H9 (cell line): ENCODE measurements at regions not wholly inside any gene's neighbourhood (a gene's known extent, or its start where the extent isn't known, plus 50 kb on each side); places are given as distances from the start of the nearest gene placed in this dataset.

Source experiments
- DNase-seq: peaks from one replicate; pipeline ENCODE4 v3.0.0-alpha.2; 2017
- H2AFZ ChIP-seq: one replicate; pipeline ENCODE4 v1.6.1; 2013; ENCODE audit warnings: mild to moderate bottlenecking, low read length, control low read depth, moderate library complexity
- H2AK5ac ChIP-seq: 2 replicates; pipeline ENCODE4 v1.6.1; 2013; ENCODE audit warnings: low read length, control low read depth, mixed read lengths; ENCODE audit not compliant: insufficient read length
- H2BK120ac ChIP-seq: one replicate; pipeline ENCODE4 v1.6.1; 2013; ENCODE audit warnings: low read depth, mild to moderate bottlenecking, low read length, control low read depth, inconsistent platforms; ENCODE audit not compliant: poor library complexity, severe bottlenecking
- H2BK12ac ChIP-seq: 2 replicates; pipeline ENCODE4 v1.6.1; 2013; ENCODE audit warnings: low read length, control low read depth, mixed read lengths, low read depth; ENCODE audit not compliant: insufficient read length
- H2BK15ac ChIP-seq: 2 replicates; pipeline ENCODE4 v1.6.1; 2013; ENCODE audit warnings: low read depth, low read length, control low read depth
- H2BK20ac ChIP-seq: one replicate; pipeline ENCODE4 v1.6.1; 2013; ENCODE audit warnings: low read depth, mild to moderate bottlenecking, low read length, control low read depth, inconsistent platforms; ENCODE audit not compliant: poor library complexity, severe bottlenecking
- H2BK5ac ChIP-seq: 2 replicates; pipeline ENCODE4 v1.6.1; 2013; ENCODE audit warnings: low read length, control low read depth, mixed read lengths; ENCODE audit not compliant: insufficient read length
- H3K14ac ChIP-seq: 2 replicates; pipeline ENCODE4 v1.6.1; 2013; ENCODE audit warnings: low read length, control low read depth; ENCODE audit not compliant: insufficient read depth
- H3K18ac ChIP-seq: 2 replicates; pipeline ENCODE4 v1.6.1; 2013; ENCODE audit warnings: low read depth, mild to moderate bottlenecking, mixed read lengths, low read length, control low read depth; ENCODE audit not compliant: insufficient read length
- H3K23ac ChIP-seq: 2 replicates; pipeline ENCODE4 v1.6.1; 2013; ENCODE audit warnings: low read length, control low read depth, mixed read lengths, low read depth; ENCODE audit not compliant: insufficient read length
- H3K23me2 ChIP-seq: 2 replicates; pipeline ENCODE4 v1.6.1; 2013; ENCODE audit warnings: low read depth, mild to moderate bottlenecking, mixed read lengths, low read length, control low read depth; ENCODE audit not compliant: insufficient read length, poor library complexity, severe bottlenecking
- H3K27ac ChIP-seq: 2 replicates; pipeline ENCODE4 v1.5.1; 2013; ENCODE audit warnings: low read length, control low read depth, mixed read lengths, low read depth; ENCODE audit not compliant: insufficient read length
- H3K27me3 ChIP-seq: 2 replicates; pipeline ENCODE4 v1.6.1; 2013; ENCODE audit warnings: low read length, control low read depth, inconsistent platforms; ENCODE audit not compliant: insufficient read depth
- H3K4ac ChIP-seq: 2 replicates; pipeline ENCODE4 v1.6.1; 2013; ENCODE audit warnings: low read depth, mild to moderate bottlenecking, control low read depth, inconsistent platforms, low read length, moderate library complexity
- H3K4me1 ChIP-seq: 2 replicates; pipeline ENCODE4 v1.6.1; 2013; ENCODE audit warnings: low read length, control low read depth, inconsistent platforms; ENCODE audit not compliant: insufficient read depth
- H3K4me2 ChIP-seq: 2 replicates; pipeline ENCODE4 v1.6.1; 2013; ENCODE audit warnings: low read length, control low read depth, mixed read lengths; ENCODE audit not compliant: insufficient read length, insufficient read depth
- H3K56ac ChIP-seq: 2 replicates; pipeline ENCODE4 v1.6.1; 2013; ENCODE audit warnings: low read depth, mild to moderate bottlenecking, mixed read lengths, low read length, control low read depth; ENCODE audit not compliant: insufficient read length
- H3K79me1 ChIP-seq: 2 replicates; pipeline ENCODE4 v1.6.1; 2013; ENCODE audit warnings: low read depth, mild to moderate bottlenecking, moderate library complexity, low read length, control low read depth, inconsistent platforms; ENCODE audit not compliant: insufficient read depth, poor library complexity, severe bottlenecking
- H3K79me2 ChIP-seq: 2 replicates; pipeline ENCODE4 v1.6.1; 2013; ENCODE audit warnings: low read length, control low read depth, inconsistent platforms; ENCODE audit not compliant: insufficient read depth
- H3K9ac ChIP-seq: 2 replicates; pipeline ENCODE4 v1.6.1; 2013; ENCODE audit warnings: low read length, control low read depth, mixed read lengths; ENCODE audit not compliant: insufficient read length; ENCODE audit errors: extremely low read depth
- H3K9me3 ChIP-seq: one replicate; pipeline ENCODE4 v1.6.1; 2013; ENCODE audit warnings: low read depth, low read length, inconsistent platforms; ENCODE audit not compliant: control insufficient read depth
- H3T11ph ChIP-seq: one replicate; pipeline ENCODE4 v1.6.1; 2013; ENCODE audit warnings: mild to moderate bottlenecking, low read length, control low read depth, inconsistent platforms
- H4K20me1 ChIP-seq: one replicate; pipeline ENCODE4 v1.6.1; 2013; ENCODE audit not compliant: control insufficient read depth, insufficient read length, insufficient read depth
- H4K5ac ChIP-seq: 2 replicates; pipeline ENCODE4 v1.6.1; 2013; ENCODE audit warnings: low read depth, mild to moderate bottlenecking, mixed read lengths, low read length, control low read depth; ENCODE audit not compliant: insufficient read length
- H4K8ac ChIP-seq: replicated peaks from 2 replicates; pipeline ENCODE4 v1.6.1; 2013; ENCODE audit warnings: low read length, control low read depth, mixed read lengths, low read depth; ENCODE audit not compliant: insufficient read length
- H4K91ac ChIP-seq: 2 replicates; pipeline ENCODE4 v1.6.1; 2013; ENCODE audit warnings: low read depth, mild to moderate bottlenecking, moderate library complexity, mixed read lengths, low read length, control low read depth; ENCODE audit not compliant: insufficient read length
- H3K27ac Mint-ChIP-seq, 3 experiments: 2 replicates in 2 of 3; 3 replicates in 1 of 3; pipeline ENCODE4 v1.8.0; 2020 to 2021; ENCODE audit warnings: mixed read lengths in 3 of 3, mild to moderate bottlenecking in 1 of 3, moderate library complexity in 1 of 3
- H3K27me3 Mint-ChIP-seq: 2 replicates; pipeline ENCODE4 v1.8.0; 2021; ENCODE audit warnings: low read depth, mild to moderate bottlenecking, moderate library complexity, mixed read lengths
- H3K36me3 Mint-ChIP-seq, 3 experiments: 2 replicates in 2 of 3; 3 replicates in 1 of 3; pipeline ENCODE4 v1.8.0; 2020 to 2021; ENCODE audit warnings: low read depth in 3 of 3, mixed read lengths in 3 of 3; ENCODE audit not compliant: insufficient read depth in 1 of 3
- H3K4me1 Mint-ChIP-seq, 2 experiments: 2 replicates each; pipeline ENCODE4 v1.8.0; 2020; ENCODE audit warnings: mixed read lengths in 2 of 2
- H3K4me3 Mint-ChIP-seq, 2 experiments: 2 replicates in 1 of 2; 3 replicates in 1 of 2; pipeline ENCODE4 v1.8.0; 2020 to 2021; ENCODE audit warnings: mild to moderate bottlenecking in 2 of 2, mixed read lengths in 2 of 2, moderate library complexity in 1 of 2
- H3K9me3 Mint-ChIP-seq, 2 experiments: 2 replicates in 1 of 2; 3 replicates in 1 of 2; pipeline ENCODE4 v1.8.0; 2020; ENCODE audit warnings: mild to moderate bottlenecking in 2 of 2, mixed read lengths in 2 of 2, moderate library complexity in 1 of 2
- WGBS: extraction: QIAGEN DNeasy Blood & Tissue Kit; methylation state at CpG from one replicate; pipeline ENCODE4 v1.1.7; 2013; ENCODE audit warnings: missing lambda C conversion rate, low lambda C conversion rate, mixed read lengths; ENCODE audit not compliant: insufficient read length; ENCODE audit errors: extremely low coverage; 5-methylcytosine and 5-hydroxymethylcytosine counted together
- TF ChIP-seq, protein P1 (sequence below): fragments of 200-600 bp; sonication (generic); conservative IDR thresholded peaks from 3 replicates; pipeline ENCODE4 v1.8.0; 2021; ENCODE audit warnings: antibody characterized with exemption, mild to moderate bottlenecking

DNA sequence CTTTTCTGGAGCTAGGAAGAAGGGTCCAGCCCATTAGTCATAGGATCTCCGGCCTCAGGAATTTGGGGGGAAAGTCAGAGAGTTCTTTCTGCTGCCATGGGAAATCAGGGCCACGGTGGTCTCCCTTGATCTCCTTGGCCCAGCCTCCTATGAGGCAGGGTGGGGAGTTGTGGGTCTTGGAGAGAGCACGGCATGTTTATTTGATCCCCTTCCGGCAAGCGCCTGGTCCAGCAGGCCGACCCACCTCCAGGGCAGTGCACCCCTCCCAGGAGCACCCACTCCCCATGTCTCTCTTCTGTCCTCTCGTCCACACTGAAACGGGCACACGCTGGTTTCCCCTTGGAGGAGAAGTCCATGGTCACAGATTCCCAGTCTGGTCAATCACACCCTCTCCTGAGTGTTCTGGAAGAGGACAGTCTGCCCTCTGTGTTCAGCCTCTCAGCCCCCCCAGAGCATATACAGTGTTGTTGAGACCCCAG is 464.6 kb upstream of the HS6ST1 start:
- Histone ChIP-seq H2AFZ (no peak overlapping the region), H2BK15ac (no peak overlapping the region), H3K23ac (no peak overlapping the region), H3K9me3 (no peaks in the 10 kb centered on the region), H3K14ac (no peak overlapping the region; the same call in 1 of the 2 replicates), H3T11ph (no peak overlapping the region), H3K9ac (no peak overlapping the region), H2AK5ac (no peak overlapping the region), H4K91ac (no peak overlapping the region), H3K56ac (no peak overlapping the region), H3K4ac (no peak overlapping the region), H2BK120ac (no peak overlapping the region), H3K23me2 (no peaks in the 10 kb centered on the region), H4K8ac (no peak overlapping the region), H3K79me1 (no peaks in the 10 kb centered on the region), H2BK5ac (no peak overlapping the region), H3K27me3 (no peaks in the 10 kb centered on the region), H4K20me1 (no peaks in the 10 kb centered on the region), H3K27ac (no peak overlapping the region), H2BK12ac (no peak overlapping the region), H3K4me1 (no peaks in the 10 kb centered on the region; the same call in 1 of the 2 replicates), H4K5ac (no peak overlapping the region), H2BK20ac (no peak overlapping the region), H3K4me2 (no peak overlapping the region), H3K18ac (no peak overlapping the region), H3K79me2 (no peaks in the 10 kb centered on the region)
- peak; percentile 10 for DNase-seq
- H3K4me3 Mint-ChIP-seq = no peak overlapping the region
- peaks cover 20% of the 10 kb centered on the region in 2 experiments for H3K4me1 Mint-ChIP-seq
- peaks cover under 1% of the 10 kb centered on the region in 2 experiments; a peak in 2 of 5 replicates for H3K9me3 Mint-ChIP-seq
- H3K27me3 Mint-ChIP-seq = peaks cover 4% of the 10 kb centered on the region; the same call in 1 of the 2 replicates
- H3K36me3 Mint-ChIP-seq = peaks cover 0 to under 1% (median 0%) of the 10 kb centered on the region in 3 experiments; a peak in 2 of 7 replicates
- no CpG with 5 or more reads among the region's 9 CpGs for WGBS
- TF ChIP-seq, protein P1, sequence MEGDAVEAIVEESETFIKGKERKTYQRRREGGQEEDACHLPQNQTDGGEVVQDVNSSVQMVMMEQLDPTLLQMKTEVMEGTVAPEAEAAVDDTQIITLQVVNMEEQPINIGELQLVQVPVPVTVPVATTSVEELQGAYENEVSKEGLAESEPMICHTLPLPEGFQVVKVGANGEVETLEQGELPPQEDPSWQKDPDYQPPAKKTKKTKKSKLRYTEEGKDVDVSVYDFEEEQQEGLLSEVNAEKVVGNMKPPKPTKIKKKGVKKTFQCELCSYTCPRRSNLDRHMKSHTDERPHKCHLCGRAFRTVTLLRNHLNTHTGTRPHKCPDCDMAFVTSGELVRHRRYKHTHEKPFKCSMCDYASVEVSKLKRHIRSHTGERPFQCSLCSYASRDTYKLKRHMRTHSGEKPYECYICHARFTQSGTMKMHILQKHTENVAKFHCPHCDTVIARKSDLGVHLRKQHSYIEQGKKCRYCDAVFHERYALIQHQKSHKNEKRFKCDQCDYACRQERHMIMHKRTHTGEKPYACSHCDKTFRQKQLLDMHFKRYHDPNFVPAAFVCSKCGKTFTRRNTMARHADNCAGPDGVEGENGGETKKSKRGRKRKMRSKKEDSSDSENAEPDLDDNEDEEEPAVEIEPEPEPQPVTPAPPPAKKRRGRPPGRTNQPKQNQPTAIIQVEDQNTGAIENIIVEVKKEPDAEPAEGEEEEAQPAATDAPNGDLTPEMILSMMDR = no peak
- H3K27ac Mint-ChIP-seq = peak overlapping the region in 1 of 3 experiments; percentile 56; a peak in 1 of 7 replicates
